IPS DF 6.9 (cell line): ENCODE measurements at regions not wholly inside any gene's neighbourhood (a gene's known extent, or its start where the extent isn't known, plus 50 kb on each side); places are given as distances from the start of the nearest gene placed in this dataset.

Experiments used
- DNase-seq: peaks from one replicate; pipeline ENCODE4 v3.0.0-alpha.2; 2013; ENCODE audit warnings: low read depth, low spot score
- H3K27ac ChIP-seq: one replicate; pipeline ENCODE4 v1.5.1; 2013; ENCODE audit warnings: low read length, control low read depth
- H3K27me3 ChIP-seq: 2 replicates; pipeline ENCODE4 v1.6.1; 2013; ENCODE audit warnings: mild to moderate bottlenecking, low read length; ENCODE audit not compliant: control insufficient read depth, insufficient read depth
- H3K36me3 ChIP-seq: 2 replicates; pipeline ENCODE4 v1.6.1; 2013; ENCODE audit warnings: low read length; ENCODE audit not compliant: control insufficient read depth, insufficient read depth
- H3K4me1 ChIP-seq: 2 replicates; pipeline ENCODE4 v1.6.1; 2013; ENCODE audit warnings: low read length; ENCODE audit not compliant: control insufficient read depth, insufficient read depth
- H3K4me3 ChIP-seq: 2 replicates; pipeline ENCODE4 v1.5.1; 2013; ENCODE audit warnings: mild to moderate bottlenecking, low read length
- H3K9me3 ChIP-seq: 2 replicates; pipeline ENCODE4 v1.6.1; 2013; ENCODE audit warnings: low read length, inconsistent platforms; ENCODE audit not compliant: control insufficient read depth, insufficient read depth
- WGBS: extraction: QIAGEN DNeasy Blood & Tissue Kit; methylation state at CpG from one replicate; pipeline ENCODE4 v1.1.7; 2013; ENCODE audit warnings: mixed read lengths, missing lambda C conversion rate; ENCODE audit not compliant: insufficient read length, insufficient coverage; 5-methylcytosine and 5-hydroxymethylcytosine counted together

DNA sequence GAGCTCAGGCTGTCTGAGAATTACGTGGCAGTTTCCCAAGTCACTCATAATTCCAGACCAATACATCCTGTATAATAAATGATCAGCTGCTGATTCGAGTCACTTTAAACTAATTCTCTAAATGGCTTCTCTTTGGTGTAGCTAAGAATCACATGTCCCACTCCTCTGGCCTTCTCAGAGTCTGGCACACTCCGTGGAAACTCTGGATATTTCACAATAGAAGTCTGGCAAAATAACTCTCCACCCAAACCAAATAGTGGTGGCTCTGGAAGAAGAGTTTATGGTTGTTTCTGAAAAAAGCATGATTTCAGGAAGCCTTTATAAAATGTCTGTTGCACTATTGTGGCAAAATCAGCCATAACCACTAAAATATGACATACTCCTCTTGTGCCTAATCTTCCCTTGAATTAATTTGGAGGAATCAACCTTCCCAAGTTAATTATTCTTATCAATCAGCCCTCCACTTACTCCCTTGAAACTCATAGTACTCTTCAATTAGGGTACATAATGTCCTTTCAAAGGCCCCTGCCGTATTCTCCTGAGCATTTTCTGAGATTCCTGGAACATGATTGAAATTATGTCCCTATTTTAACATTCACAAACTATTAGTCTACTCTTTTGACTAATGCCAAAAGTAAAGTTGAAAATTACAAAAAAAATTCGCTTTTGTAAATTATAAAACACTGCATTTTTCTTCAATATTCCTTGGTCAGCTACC lies 991.6 kb downstream of the FAT4 start:
- Histone ChIP-seq H3K4me1 (no peaks in the 10 kb centered on the region), H3K27ac (no peak overlapping the region), H3K4me3 (no peak overlapping the region), H3K36me3 (no peaks in the 10 kb centered on the region), H3K9me3 (no peaks in the 10 kb centered on the region), H3K27me3 (no peaks in the 10 kb centered on the region)
- DNase-seq = no peak
- no CpG with 5 or more reads among the region's 5 CpGs for WGBS

- no peak overlapping the region for H3K27ac ChIP-seq
- H3K36me3 ChIP-seq = no peaks in the 10 kb centered on the region
- H3K4me1 ChIP-seq = no peaks in the 10 kb centered on the region
- no peaks in the 10 kb centered on the region for H3K9me3 ChIP-seq
- H3K27me3 ChIP-seq = no peaks in the 10 kb centered on the region
- H3K4me3 ChIP-seq = no peak overlapping the region
- WGBS = no CpG with 5 or more reads among the region's 3 CpGs
- no peak for DNase-seq
Observed at GRCh38 chr4:126318376-126318775, 1003.6 kb downstream of the FAT4 start.

DNA sequence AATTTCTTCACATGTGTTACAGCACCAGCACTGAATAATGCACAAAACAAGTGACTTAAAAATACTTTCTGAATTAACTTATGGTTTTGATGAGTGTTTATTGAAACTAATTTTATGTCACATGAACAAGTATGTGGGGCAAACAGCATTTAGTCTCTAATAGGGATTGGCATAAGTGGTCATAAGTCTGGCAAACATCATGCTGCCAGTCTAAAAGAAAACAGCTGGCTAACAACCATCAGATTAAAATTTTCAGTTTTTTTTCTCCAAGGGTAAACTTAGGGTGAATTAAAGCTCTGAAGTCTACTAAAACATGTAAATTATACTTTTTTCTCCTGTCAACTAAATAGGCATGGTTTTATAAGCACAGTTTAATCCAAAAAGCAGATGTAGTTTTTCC lies 1014.2 kb downstream of the FAT4 start:
- no peaks in the 10 kb centered on the region for H3K36me3 ChIP-seq
- no peaks in the 10 kb centered on the region for H3K4me1 ChIP-seq
- no peak overlapping the region for H3K27ac ChIP-seq
- no peaks in the 10 kb centered on the region for H3K27me3 ChIP-seq
- DNase-seq = no peak
- H3K4me3 ChIP-seq = no peak overlapping the region
- H3K9me3 ChIP-seq = no peaks in the 10 kb centered on the region

DNA sequence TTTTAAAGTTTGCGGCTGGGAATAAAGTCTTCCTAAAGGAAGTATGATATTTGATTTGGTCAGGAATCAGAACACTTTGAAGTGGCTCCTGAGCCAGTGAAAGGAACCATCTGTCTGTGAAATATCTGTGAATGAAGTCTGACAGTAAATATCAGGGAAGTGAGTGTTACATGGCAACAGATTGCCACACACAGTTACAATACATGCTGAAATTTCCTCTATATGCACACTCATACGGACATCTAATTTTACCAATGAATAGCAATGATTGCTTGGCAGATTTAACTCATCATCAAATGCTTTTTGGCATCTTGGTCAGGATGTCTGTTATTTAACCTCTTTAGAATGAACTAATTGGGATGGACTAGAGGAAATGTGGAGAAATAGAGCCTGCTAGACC lies 1023.8 kb downstream of the FAT4 start:
- Histone ChIP-seq H3K9me3 (no peaks in the 10 kb centered on the region), H3K36me3 (no peaks in the 10 kb centered on the region), H3K27ac (no peak overlapping the region), H3K4me1 (no peaks in the 10 kb centered on the region), H3K4me3 (no peak overlapping the region), H3K27me3 (no peaks in the 10 kb centered on the region)
- DNase-seq = no peak
- WGBS = no CpG with 5 or more reads among the region's 2 CpGs

DNA sequence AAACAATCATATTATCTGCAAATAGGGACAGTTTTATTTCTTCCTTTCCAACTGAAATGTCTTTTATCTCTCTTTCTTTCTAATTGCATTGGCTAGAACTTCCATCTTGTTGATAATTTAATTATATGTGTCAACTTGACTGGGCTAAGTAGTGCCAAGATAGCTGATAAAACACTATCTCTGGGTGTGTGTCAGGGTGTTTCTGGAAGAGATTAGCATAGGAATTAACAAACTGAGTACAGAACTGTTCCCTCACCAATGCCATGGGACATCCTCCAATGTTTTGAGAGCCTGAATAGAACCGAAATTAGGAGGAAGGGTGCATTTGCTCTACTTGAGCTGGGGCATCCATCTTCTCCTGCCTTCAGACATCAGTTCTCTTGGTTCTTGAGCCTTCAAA lies 1027.2 kb downstream of the FAT4 start:
- no peaks in the 10 kb centered on the region for H3K4me1 ChIP-seq
- WGBS = no CpG with 5 or more reads among the region's 1 CpG

DNA sequence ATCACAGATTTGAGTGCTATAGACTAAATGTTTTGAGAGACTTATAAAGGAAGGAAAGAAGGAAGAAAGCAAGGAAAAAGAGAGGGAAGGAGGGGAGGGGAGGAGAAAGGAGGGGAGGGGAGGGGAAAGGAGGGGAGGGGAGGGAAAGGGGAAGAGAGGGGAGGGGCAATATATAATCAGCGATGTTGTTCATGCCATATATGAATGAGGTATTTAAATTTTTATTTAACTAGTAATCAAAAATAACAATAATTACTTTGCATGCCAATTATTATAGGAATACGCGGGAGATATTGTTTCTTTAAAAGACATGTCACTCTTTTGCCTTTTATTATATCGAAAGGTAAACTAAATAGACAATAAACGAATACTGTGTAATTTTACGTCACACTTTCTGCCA lies 1029.7 kb downstream of the FAT4 start:
- Histone ChIP-seq H3K9me3 (no peaks in the 10 kb centered on the region), H3K27me3 (no peaks in the 10 kb centered on the region), H3K4me1 (no peaks in the 10 kb centered on the region), H3K27ac (no peak overlapping the region), H3K36me3 (no peaks in the 10 kb centered on the region), H3K4me3 (no peak overlapping the region)
- WGBS = no CpG with 5 or more reads among the region's 6 CpGs
- DNase-seq = no peak

More for the DNA sequence above, 1027.2 kb downstream of the FAT4 start:
- Histone ChIP-seq H3K27me3 (no peaks in the 10 kb centered on the region), H3K36me3 (no peaks in the 10 kb centered on the region), H3K9me3 (no peaks in the 10 kb centered on the region), H3K27ac (no peak overlapping the region), H3K4me3 (no peak overlapping the region)
- DNase-seq = no peak

DNA sequence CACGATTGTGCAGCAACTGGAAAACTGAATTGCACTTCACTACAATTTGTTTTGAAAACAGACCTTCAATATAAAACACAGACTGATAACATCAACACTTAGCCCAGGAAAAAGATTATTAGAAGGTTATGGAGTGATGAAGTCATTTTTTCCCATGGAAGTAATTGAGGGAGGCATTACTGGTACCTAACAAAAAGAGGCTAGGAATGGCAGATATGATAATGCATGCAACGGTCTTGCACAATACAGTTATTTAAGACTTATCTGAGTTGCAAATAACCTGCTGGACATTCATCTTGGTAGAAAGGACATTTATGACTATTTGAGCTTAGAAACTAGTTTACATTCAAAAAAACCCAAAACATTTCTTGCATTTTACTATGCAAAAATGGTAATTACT lies 1031.9 kb downstream of the FAT4 start:
- Histone ChIP-seq H3K27ac (no peak overlapping the region), H3K4me1 (no peaks in the 10 kb centered on the region), H3K4me3 (no peak overlapping the region), H3K27me3 (no peaks in the 10 kb centered on the region), H3K9me3 (no peaks in the 10 kb centered on the region), H3K36me3 (no peaks in the 10 kb centered on the region)
- WGBS = no CpG with 5 or more reads among the region's 2 CpGs
- DNase-seq = no peak

- H3K4me1 ChIP-seq = no peaks in the 10 kb centered on the region
- no peak overlapping the region for H3K4me3 ChIP-seq
- WGBS = no CpG with 5 or more reads among the region's 3 CpGs
- no peak for DNase-seq
- H3K27ac ChIP-seq = no peak overlapping the region
- H3K9me3 ChIP-seq = no peaks in the 10 kb centered on the region
- H3K36me3 ChIP-seq = no peaks in the 10 kb centered on the region
- no peaks in the 10 kb centered on the region for H3K27me3 ChIP-seq
Observed at GRCh38 chr4:126354784-126355183, 1040.0 kb downstream of the FAT4 start.

- Histone ChIP-seq H3K36me3 (no peaks in the 10 kb centered on the region), H3K27me3 (no peaks in the 10 kb centered on the region), H3K9me3 (no peaks in the 10 kb centered on the region), H3K4me3 (no peak overlapping the region), H3K4me1 (no peaks in the 10 kb centered on the region; the same call in 1 of the 2 replicates), H3K27ac (no peak overlapping the region)
- no CpG with 5 or more reads among the region's 2 CpGs for WGBS
- no peak for DNase-seq
Observed at GRCh38 chr4:126358041-126358440, 1043.3 kb downstream of the FAT4 start.

- Histone ChIP-seq H3K4me1 (no peaks in the 10 kb centered on the region; the same call in 1 of the 2 replicates), H3K4me3 (no peak overlapping the region), H3K9me3 (no peaks in the 10 kb centered on the region), H3K36me3 (no peaks in the 10 kb centered on the region), H3K27ac (no peak overlapping the region), H3K27me3 (no peaks in the 10 kb centered on the region)
- DNase-seq = no peak
- no CpG with 5 or more reads among the region's 4 CpGs for WGBS
Observed at GRCh38 chr4:126361287-126361686, 1046.5 kb downstream of the FAT4 start.

GRCh38 chr4:126364311-126364911 lies 1049.7 kb downstream of the FAT4 start:
- WGBS = no CpG with 5 or more reads among the region's 1 CpG
- no peaks in the 10 kb centered on the region; the same call in 1 of the 2 replicates for H3K4me1 ChIP-seq
- no peak for DNase-seq

More at GRCh38 chr4:126364311-126364911, 1049.7 kb downstream of the FAT4 start:
- H3K36me3 ChIP-seq = no peaks in the 10 kb centered on the region
- no peak overlapping the region for H3K27ac ChIP-seq
- H3K27me3 ChIP-seq = no peaks in the 10 kb centered on the region
- no peak overlapping the region for H3K4me3 ChIP-seq
- no peaks in the 10 kb centered on the region for H3K9me3 ChIP-seq
